ENCODE measurements at regions not wholly inside any gene's neighbourhood (a gene's known extent, or its start where the extent isn't known, plus 50 kb on each side); places are given as distances from the start of the nearest gene placed in this dataset.
A peak's percentile ranks its signal among the peaks of the same experiment; 100 is the strongest.

- no peak for TF ChIP-seq POLR2A (IDR thresholded peaks at IDR 0.05; ENCODE audit: low read depth, low read length)
- FAIRE-seq, result peak; percentile 95
- DNase-seq (ENCODE audit: insufficient read length, low spot score), result no peak
Observed at GRCh38 chr11:29019960-29020683, 911.9 kb downstream of the METTL15 start.

- FAIRE-seq, result peak; percentile 98
- no peak for TF ChIP-seq POLR2A (IDR thresholded peaks at IDR 0.05; ENCODE audit: low read depth, low read length)
- DNase-seq (ENCODE audit: insufficient read length, low spot score), result peak; percentile 19
Observed at GRCh38 chr11:29018631-29019030, 910.4 kb downstream of the METTL15 start.

GRCh38 chr11:29017941-29018340 is 909.8 kb downstream of the METTL15 start:
- DNase-seq (ENCODE audit: insufficient read length, low spot score) (no peak), FAIRE-seq (no peak)
- no peak for TF ChIP-seq POLR2A (IDR thresholded peaks at IDR 0.05; ENCODE audit: low read depth, low read length)

GRCh38 chr11:29012507-29012906 is 904.3 kb downstream of the METTL15 start:
- no peak for TF ChIP-seq POLR2A (IDR thresholded peaks at IDR 0.05; ENCODE audit: low read depth, low read length)
- FAIRE-seq, result no peak
- DNase-seq (ENCODE audit: insufficient read length, low spot score), result no peak

GRCh38 chr11:29009426-29009825 is 901.2 kb downstream of the METTL15 start:
- FAIRE-seq (peak; percentile 61), DNase-seq (ENCODE audit: insufficient read length, low spot score) (no peak)
- no peak for TF ChIP-seq POLR2A (IDR thresholded peaks at IDR 0.05; ENCODE audit: low read depth, low read length)

GRCh38 chr11:29008481-29008880 is 900.3 kb downstream of the METTL15 start:
- TF ChIP-seq POLR2A (IDR thresholded peaks at IDR 0.05; ENCODE audit: low read depth, low read length), result no peak
- peak; percentile 30 for FAIRE-seq
- DNase-seq (ENCODE audit: insufficient read length, low spot score), result no peak

GRCh38 chr11:29006668-29007067 is 898.5 kb downstream of the METTL15 start:
- no peak for TF ChIP-seq POLR2A (IDR thresholded peaks at IDR 0.05; ENCODE audit: low read depth, low read length)
- FAIRE-seq (no peak), DNase-seq (ENCODE audit: insufficient read length, low spot score) (no peak)

- DNase-seq (ENCODE audit: insufficient read length, low spot score), result no peak
- peak; percentile 27 for FAIRE-seq
- no peak for TF ChIP-seq POLR2A (IDR thresholded peaks at IDR 0.05; ENCODE audit: low read depth, low read length)
Observed at GRCh38 chr11:29005401-29005980, 897.3 kb downstream of the METTL15 start.

- no peak for TF ChIP-seq POLR2A (IDR thresholded peaks at IDR 0.05; ENCODE audit: low read depth, low read length)
- DNase-seq (ENCODE audit: insufficient read length, low spot score) (no peak), FAIRE-seq (peak; percentile 70)
Observed at GRCh38 chr11:29002816-29003215, 894.6 kb downstream of the METTL15 start.

GRCh38 chr11:28999620-29000019 is 891.4 kb downstream of the METTL15 start:
- TF ChIP-seq POLR2A (IDR thresholded peaks at IDR 0.05; ENCODE audit: low read depth, low read length), result no peak
- DNase-seq (ENCODE audit: insufficient read length, low spot score) (no peak), FAIRE-seq (peak; percentile 48)

GRCh38 chr11:28992996-28993395 is 884.8 kb downstream of the METTL15 start:
- no peak for DNase-seq (ENCODE audit: insufficient read length, low spot score)
- no peak for FAIRE-seq
- no peak for TF ChIP-seq POLR2A (IDR thresholded peaks at IDR 0.05; ENCODE audit: low read depth, low read length)

GRCh38 chr11:28984231-28984630 is 876.0 kb downstream of the METTL15 start:
- no peak for FAIRE-seq
- TF ChIP-seq POLR2A (IDR thresholded peaks at IDR 0.05; ENCODE audit: low read depth, low read length), result no peak
- DNase-seq (ENCODE audit: insufficient read length, low spot score), result no peak

- FAIRE-seq, result peak; percentile 62
- DNase-seq (ENCODE audit: insufficient read length, low spot score), result no peak
- no peak for TF ChIP-seq POLR2A (IDR thresholded peaks at IDR 0.05; ENCODE audit: low read depth, low read length)
Observed at GRCh38 chr11:28983780-28984179, 875.6 kb downstream of the METTL15 start.

GRCh38 chr11:28981381-28981780 is 873.2 kb downstream of the METTL15 start:
- DNase-seq (ENCODE audit: insufficient read length, low spot score), result no peak
- FAIRE-seq, result no peak
- TF ChIP-seq POLR2A (IDR thresholded peaks at IDR 0.05; ENCODE audit: low read depth, low read length), result no peak

GRCh38 chr11:28976801-28977145 is 868.6 kb downstream of the METTL15 start:
- DNase-seq (ENCODE audit: insufficient read length, low spot score), result no peak
- FAIRE-seq, result peak; percentile 71
- no peak for TF ChIP-seq POLR2A (IDR thresholded peaks at IDR 0.05; ENCODE audit: low read depth, low read length)

Data from H54 (cell line).